ENCODE measurements at regions not wholly inside any gene's neighbourhood (a gene's known extent, or its start where the extent isn't known, plus 50 kb on each side); places are given as distances from the start of the nearest gene placed in this dataset.

- no peak for ATAC-seq
Measured at GRCh38 chr13:78820541-78820940, 161.6 kb upstream of the OBI1 start.

GRCh38 chr13:78816592-78816991, 157.6 kb upstream of the OBI1 start:
- peaks cover 2% of the 10 kb centered on the region for H3K27me3 Mint-ChIP-seq
- no peaks in the 10 kb centered on the region for H3K9me3 Mint-ChIP-seq
- ATAC-seq (no peak), DNase-seq (no peak)
- H3K27ac Mint-ChIP-seq = no peak overlapping the region
- H3K36me3 Mint-ChIP-seq (ENCODE audit: low read depth) = no peaks in the 10 kb centered on the region
- H3K4me1 Mint-ChIP-seq = no peaks in the 10 kb centered on the region
- no peak overlapping the region for H3K4me3 Mint-ChIP-seq

More at GRCh38 chr13:78820541-78820940, 161.6 kb upstream of the OBI1 start:
- Mint-ChIP-seq H3K4me1 (no peaks in the 10 kb centered on the region), H3K4me3 (no peak overlapping the region), H3K27ac (no peak overlapping the region), H3K36me3 (ENCODE audit: low read depth) (no peaks in the 10 kb centered on the region), H3K27me3 (no peaks in the 10 kb centered on the region), H3K9me3 (no peaks in the 10 kb centered on the region)
- DNase-seq = no peak

- ATAC-seq = no peak
- no peak for DNase-seq
- no peaks in the 10 kb centered on the region for H3K4me1 Mint-ChIP-seq
- H3K9me3 Mint-ChIP-seq = no peaks in the 10 kb centered on the region
- no peak overlapping the region for H3K27ac Mint-ChIP-seq
- no peaks in the 10 kb centered on the region for H3K36me3 Mint-ChIP-seq (ENCODE audit: low read depth)
- H3K27me3 Mint-ChIP-seq = peaks cover 2% of the 10 kb centered on the region
- H3K4me3 Mint-ChIP-seq = no peak overlapping the region
Measured at GRCh38 chr13:78816154-78816553, 157.2 kb upstream of the OBI1 start.

GRCh38 chr13:78806457-78806856, 147.5 kb upstream of the OBI1 start:
- no peaks in the 10 kb centered on the region for H3K4me1 Mint-ChIP-seq
- H3K9me3 Mint-ChIP-seq = peaks cover 11% of the 10 kb centered on the region
- no peak overlapping the region for H3K4me3 Mint-ChIP-seq
- no peaks in the 10 kb centered on the region for H3K36me3 Mint-ChIP-seq (ENCODE audit: low read depth)
- no peak for ATAC-seq
- H3K27me3 Mint-ChIP-seq = peaks cover 12% of the 10 kb centered on the region
- no peak overlapping the region for H3K27ac Mint-ChIP-seq
- no peak for DNase-seq

GRCh38 chr13:78802912-78803311, 144.0 kb upstream of the OBI1 start:
- H3K4me1 Mint-ChIP-seq = no peaks in the 10 kb centered on the region
- no peak overlapping the region for H3K27ac Mint-ChIP-seq
- no peak overlapping the region for H3K4me3 Mint-ChIP-seq
- peaks cover 12% of the 10 kb centered on the region for H3K27me3 Mint-ChIP-seq
- peaks cover 11% of the 10 kb centered on the region for H3K9me3 Mint-ChIP-seq
- DNase-seq (no peak), ATAC-seq (no peak)
- H3K36me3 Mint-ChIP-seq (ENCODE audit: low read depth) = no peaks in the 10 kb centered on the region

- Mint-ChIP-seq H3K9me3 (no peaks in the 10 kb centered on the region), H3K27me3 (peaks cover 7% of the 10 kb centered on the region), H3K27ac (no peak overlapping the region), H3K4me3 (no peak overlapping the region), H3K4me1 (no peaks in the 10 kb centered on the region), H3K36me3 (ENCODE audit: low read depth) (no peaks in the 10 kb centered on the region)
- no peak for ATAC-seq
- DNase-seq = no peak
Measured at GRCh38 chr13:78787190-78787589, 128.2 kb upstream of the OBI1 start.

- no peak overlapping the region for H3K27ac Mint-ChIP-seq
- H3K4me3 Mint-ChIP-seq = no peak overlapping the region
- H3K9me3 Mint-ChIP-seq = no peaks in the 10 kb centered on the region
- no peaks in the 10 kb centered on the region for H3K36me3 Mint-ChIP-seq (ENCODE audit: low read depth)
- peaks cover 7% of the 10 kb centered on the region for H3K27me3 Mint-ChIP-seq
- H3K4me1 Mint-ChIP-seq = no peaks in the 10 kb centered on the region
- ATAC-seq (no peak), DNase-seq (no peak)
Measured at GRCh38 chr13:78786459-78786858, 127.5 kb upstream of the OBI1 start.

GRCh38 chr13:78785764-78786163, 126.8 kb upstream of the OBI1 start:
- no peak overlapping the region for H3K27ac Mint-ChIP-seq
- no peak overlapping the region for H3K4me3 Mint-ChIP-seq
- DNase-seq = no peak
- H3K4me1 Mint-ChIP-seq = no peaks in the 10 kb centered on the region
- H3K36me3 Mint-ChIP-seq (ENCODE audit: low read depth) = no peaks in the 10 kb centered on the region
- peaks cover 9% of the 10 kb centered on the region for H3K27me3 Mint-ChIP-seq
- no peak for ATAC-seq
- H3K9me3 Mint-ChIP-seq = no peaks in the 10 kb centered on the region

- H3K4me3 Mint-ChIP-seq = no peak overlapping the region
- no peaks in the 10 kb centered on the region for H3K9me3 Mint-ChIP-seq
- H3K36me3 Mint-ChIP-seq (ENCODE audit: low read depth) = no peaks in the 10 kb centered on the region
- no peak for ATAC-seq
- no peak for DNase-seq
- H3K27me3 Mint-ChIP-seq = peaks cover 11% of the 10 kb centered on the region
- H3K4me1 Mint-ChIP-seq = no peaks in the 10 kb centered on the region
- no peak overlapping the region for H3K27ac Mint-ChIP-seq
Measured at GRCh38 chr13:78784014-78784750, 125.2 kb upstream of the OBI1 start.

- peaks cover 11% of the 10 kb centered on the region for H3K27me3 Mint-ChIP-seq
- ATAC-seq (no peak), DNase-seq (no peak)
- H3K36me3 Mint-ChIP-seq (ENCODE audit: low read depth) = no peaks in the 10 kb centered on the region
- no peaks in the 10 kb centered on the region for H3K9me3 Mint-ChIP-seq
- H3K4me3 Mint-ChIP-seq = no peak overlapping the region
- no peak overlapping the region for H3K27ac Mint-ChIP-seq
- no peaks in the 10 kb centered on the region for H3K4me1 Mint-ChIP-seq
Measured at GRCh38 chr13:78780708-78781107, 121.8 kb upstream of the OBI1 start.

- DNase-seq = no peak
- no peaks in the 10 kb centered on the region for H3K4me1 Mint-ChIP-seq
- H3K27me3 Mint-ChIP-seq = peaks cover 11% of the 10 kb centered on the region
- H3K4me3 Mint-ChIP-seq = no peak overlapping the region
- H3K9me3 Mint-ChIP-seq = no peaks in the 10 kb centered on the region
- ATAC-seq = no peak
- no peaks in the 10 kb centered on the region for H3K36me3 Mint-ChIP-seq (ENCODE audit: low read depth)
- no peak overlapping the region for H3K27ac Mint-ChIP-seq
Measured at GRCh38 chr13:78779608-78780007, 120.7 kb upstream of the OBI1 start.

GRCh38 chr13:78777976-78778375, 119.0 kb upstream of the OBI1 start:
- H3K9me3 Mint-ChIP-seq = no peaks in the 10 kb centered on the region
- no peaks in the 10 kb centered on the region for H3K4me1 Mint-ChIP-seq
- peaks cover 10% of the 10 kb centered on the region for H3K27me3 Mint-ChIP-seq
- ATAC-seq (no peak), DNase-seq (no peak)
- no peak overlapping the region for H3K27ac Mint-ChIP-seq
- H3K4me3 Mint-ChIP-seq = no peak overlapping the region
- H3K36me3 Mint-ChIP-seq (ENCODE audit: low read depth) = no peaks in the 10 kb centered on the region

- Mint-ChIP-seq H3K4me1 (no peaks in the 10 kb centered on the region), H3K36me3 (ENCODE audit: low read depth) (no peaks in the 10 kb centered on the region), H3K27me3 (peaks cover 10% of the 10 kb centered on the region), H3K4me3 (no peak overlapping the region), H3K27ac (no peak overlapping the region), H3K9me3 (no peaks in the 10 kb centered on the region)
- no peak for ATAC-seq
- no peak for DNase-seq
Measured at GRCh38 chr13:78777396-78777795, 118.4 kb upstream of the OBI1 start.

- Mint-ChIP-seq H3K27me3 (peaks cover 5% of the 10 kb centered on the region), H3K27ac (no peak overlapping the region), H3K4me3 (no peak overlapping the region), H3K9me3 (no peaks in the 10 kb centered on the region), H3K4me1 (no peaks in the 10 kb centered on the region), H3K36me3 (ENCODE audit: low read depth) (no peaks in the 10 kb centered on the region)
- no peak for DNase-seq
- no peak for ATAC-seq
Measured at GRCh38 chr13:78772933-78773332, 114.0 kb upstream of the OBI1 start.

- Mint-ChIP-seq H3K4me3 (no peak overlapping the region), H3K27ac (no peak overlapping the region), H3K27me3 (no peaks in the 10 kb centered on the region), H3K36me3 (ENCODE audit: low read depth) (no peaks in the 10 kb centered on the region), H3K4me1 (no peaks in the 10 kb centered on the region), H3K9me3 (no peaks in the 10 kb centered on the region)
- ATAC-seq (no peak), DNase-seq (no peak)
Measured at GRCh38 chr13:78770601-78771000, 111.6 kb upstream of the OBI1 start.

GRCh38 chr13:78768950-78769349, 110.0 kb upstream of the OBI1 start:
- DNase-seq = no peak
- no peaks in the 10 kb centered on the region for H3K4me1 Mint-ChIP-seq
- no peak overlapping the region for H3K4me3 Mint-ChIP-seq
- H3K27ac Mint-ChIP-seq = no peak overlapping the region
- H3K9me3 Mint-ChIP-seq = no peaks in the 10 kb centered on the region
- no peak for ATAC-seq
- H3K27me3 Mint-ChIP-seq = no peaks in the 10 kb centered on the region
- H3K36me3 Mint-ChIP-seq (ENCODE audit: low read depth) = no peaks in the 10 kb centered on the region
